ENCODE measurements at regions not wholly inside any gene's neighbourhood (a gene's known extent, or its start where the extent isn't known, plus 50 kb on each side); places are given as distances from the start of the nearest gene placed in this dataset.

GRCh38 chr2:19577723-19578122 lies 219.3 kb upstream of the OSR1 start:
- H3K9me3 ChIP-seq = no peaks in the 10 kb centered on the region
- no peak overlapping the region for H3K27ac ChIP-seq
- no peaks in the 10 kb centered on the region for H3K27me3 ChIP-seq
- TF ChIP-seq POLR2A (IDR thresholded peaks at IDR 0.05) = no peak
- TF ChIP-seq CTCF (IDR thresholded peaks at IDR 0.05) = no peak
- TF ChIP-seq EP300 (IDR thresholded peaks at IDR 0.05) = no peak
- peaks cover 0 to 13% (median 0%) of the 10 kb centered on the region in 4 donors for H3K4me1 ChIP-seq
- DNase-seq (ENCODE audit: low spot score in 2 of 2) = no peak
- H3K36me3 ChIP-seq = no peaks in the 10 kb centered on the region
- no peak overlapping the region for H3K4me3 ChIP-seq
- WGBS, 2 donors = 56 to 58% methylated on average over 3 of the region's 3 CpGs

- no peak for DNase-seq (ENCODE audit: low spot score in 2 of 2)
- no peaks in the 10 kb centered on the region for H3K27me3 ChIP-seq
- H3K27ac ChIP-seq = no peak overlapping the region
- H3K4me1 ChIP-seq = peaks cover 0 to 13% (median 0%) of the 10 kb centered on the region in 4 donors
- WGBS, 2 donors = 46 to 61% methylated on average over 3 of the region's 3 CpGs
- no peaks in the 10 kb centered on the region for H3K36me3 ChIP-seq
- TF ChIP-seq CTCF (IDR thresholded peaks at IDR 0.05) (no peak), POLR2A (IDR thresholded peaks at IDR 0.05) (no peak), EP300 (IDR thresholded peaks at IDR 0.05) (no peak)
- H3K9me3 ChIP-seq = no peaks in the 10 kb centered on the region
- no peak overlapping the region for H3K4me3 ChIP-seq
Observed at GRCh38 chr2:19576411-19576810, 218.0 kb upstream of the OSR1 start.

- H3K4me1 ChIP-seq = peaks cover 0 to 13% (median 0%) of the 10 kb centered on the region in 4 donors
- DNase-seq (ENCODE audit: low spot score in 2 of 2) = no peak
- no peaks in the 10 kb centered on the region for H3K36me3 ChIP-seq
- no peaks in the 10 kb centered on the region for H3K9me3 ChIP-seq
- no peak overlapping the region for H3K27ac ChIP-seq
- no peak for TF ChIP-seq CTCF (IDR thresholded peaks at IDR 0.05)
- no peak for TF ChIP-seq EP300 (IDR thresholded peaks at IDR 0.05)
- TF ChIP-seq POLR2A (IDR thresholded peaks at IDR 0.05) = no peak
- no peak overlapping the region for H3K4me3 ChIP-seq
- no peaks in the 10 kb centered on the region for H3K27me3 ChIP-seq
Observed at GRCh38 chr2:19575641-19576040, 217.2 kb upstream of the OSR1 start.

- no peak for TF ChIP-seq CTCF (IDR thresholded peaks at IDR 0.05)
- TF ChIP-seq EP300 (IDR thresholded peaks at IDR 0.05) = peak in 1 of 2 donors; percentile 51
- DNase-seq (ENCODE audit: low spot score in 2 of 2) = peak; percentile 35 to 67
- H3K4me3 ChIP-seq = no peak overlapping the region
- H3K27me3 ChIP-seq = no peaks in the 10 kb centered on the region
- no peaks in the 10 kb centered on the region for H3K36me3 ChIP-seq
- no peaks in the 10 kb centered on the region for H3K9me3 ChIP-seq
- 4 to 8% methylated on average over 5 of the region's 5 CpGs for WGBS, 2 donors
- no peak overlapping the region for H3K27ac ChIP-seq
- peaks cover 0 to 13% (median 0%) of the 10 kb centered on the region in 4 donors for H3K4me1 ChIP-seq
Observed at GRCh38 chr2:19574778-19575260, 216.4 kb upstream of the OSR1 start.

- TF ChIP-seq EP300 (IDR thresholded peaks at IDR 0.05) (no peak), POLR2A (IDR thresholded peaks at IDR 0.05) (no peak), CTCF (IDR thresholded peaks at IDR 0.05) (no peak)
Observed at GRCh38 chr2:19573784-19574183, 215.4 kb upstream of the OSR1 start.

More at GRCh38 chr2:19573784-19574183, 215.4 kb upstream of the OSR1 start:
- Histone ChIP-seq H3K27me3 (no peaks in the 10 kb centered on the region), H3K4me1 (peaks cover 0 to 13% (median 0%) of the 10 kb centered on the region in 4 donors), H3K36me3 (no peaks in the 10 kb centered on the region), H3K4me3 (no peak overlapping the region), H3K9me3 (no peaks in the 10 kb centered on the region), H3K27ac (no peak overlapping the region)
- WGBS, 2 donors = 86 to 92% methylated on average over 1 of the region's 1 CpG
- no peak for DNase-seq (ENCODE audit: low spot score in 2 of 2)
